Fibroblast of gingiva (primary cell): ENCODE measurements at regions not wholly inside any gene's neighbourhood (a gene's known extent, or its start where the extent isn't known, plus 50 kb on each side); places are given as distances from the start of the nearest gene placed in this dataset.

Source experiments
- DNase-seq: peaks from one replicate; pipeline ENCODE4 v3.0.0-alpha.2; 2011; ENCODE audit warnings: low read depth

DNA sequence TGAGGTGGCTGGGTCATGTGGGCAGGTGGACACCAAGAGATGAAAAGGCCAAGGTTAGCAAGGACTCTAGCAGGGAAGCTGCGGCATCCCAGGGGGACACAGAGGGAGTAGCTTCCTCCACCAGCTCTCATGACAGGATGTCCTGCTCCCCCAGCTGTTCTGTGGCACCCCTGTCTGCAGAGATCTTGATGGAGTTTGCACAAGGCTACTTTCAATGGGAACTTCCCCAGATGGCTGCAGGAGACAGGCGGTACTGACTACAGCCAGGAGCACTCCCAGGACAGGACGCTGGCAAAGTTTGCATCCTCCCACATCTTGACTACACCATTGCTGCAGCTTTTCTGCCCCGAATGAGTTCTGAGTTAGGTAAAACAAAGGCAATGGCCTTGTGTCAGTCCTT lies 312.8 kb downstream of the TLE4 start:
- no peak for DNase-seq

DNA sequence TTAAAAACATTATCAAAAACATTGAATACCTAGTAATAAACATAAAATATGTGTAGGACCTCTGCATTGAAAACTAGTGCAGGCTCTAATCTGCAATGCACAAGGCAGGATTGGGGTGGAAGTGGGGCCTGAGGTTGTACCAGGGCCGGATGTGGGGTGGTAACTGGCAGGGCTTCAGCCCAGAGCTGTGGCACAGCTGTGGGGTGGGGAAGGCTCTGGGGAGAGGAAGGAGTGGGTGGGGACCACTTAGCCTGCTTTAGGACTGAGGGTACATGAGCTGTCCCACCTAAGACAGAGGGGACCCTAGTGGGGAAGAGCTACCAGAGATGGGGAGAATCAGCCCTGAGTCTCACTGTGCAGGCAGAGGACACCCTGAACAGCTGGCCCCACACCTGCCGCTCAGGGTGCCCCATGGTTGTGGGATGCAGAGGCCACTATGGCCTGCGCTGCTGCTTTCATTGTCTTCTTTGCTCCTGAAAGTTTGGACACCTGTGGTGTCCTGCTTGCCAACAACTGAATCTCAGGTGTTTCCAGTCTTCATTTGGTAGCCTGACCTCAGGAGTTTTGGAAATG lies 311.4 kb downstream of the TLE4 start:
- no peak for DNase-seq

DNA sequence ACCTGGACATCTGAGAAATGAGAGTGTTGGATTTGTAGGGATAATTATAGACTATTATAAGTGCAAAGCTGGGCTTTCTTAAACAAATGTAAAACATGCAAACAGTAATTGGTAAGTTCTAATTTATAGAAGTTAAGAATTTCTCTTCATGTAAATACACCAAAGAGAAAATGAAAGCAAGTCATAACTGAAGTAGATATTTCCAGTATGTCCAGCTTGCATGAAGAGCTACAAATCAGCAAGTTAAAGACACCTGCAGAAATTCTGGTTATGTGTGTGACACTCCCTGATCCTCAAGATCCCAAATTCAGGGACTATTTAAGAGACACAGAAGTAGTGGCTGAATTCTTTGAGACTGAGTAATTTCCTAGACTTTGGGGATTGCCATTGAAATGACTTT lies 308.9 kb downstream of the TLE4 start:
- DNase-seq, result no peak

DNA sequence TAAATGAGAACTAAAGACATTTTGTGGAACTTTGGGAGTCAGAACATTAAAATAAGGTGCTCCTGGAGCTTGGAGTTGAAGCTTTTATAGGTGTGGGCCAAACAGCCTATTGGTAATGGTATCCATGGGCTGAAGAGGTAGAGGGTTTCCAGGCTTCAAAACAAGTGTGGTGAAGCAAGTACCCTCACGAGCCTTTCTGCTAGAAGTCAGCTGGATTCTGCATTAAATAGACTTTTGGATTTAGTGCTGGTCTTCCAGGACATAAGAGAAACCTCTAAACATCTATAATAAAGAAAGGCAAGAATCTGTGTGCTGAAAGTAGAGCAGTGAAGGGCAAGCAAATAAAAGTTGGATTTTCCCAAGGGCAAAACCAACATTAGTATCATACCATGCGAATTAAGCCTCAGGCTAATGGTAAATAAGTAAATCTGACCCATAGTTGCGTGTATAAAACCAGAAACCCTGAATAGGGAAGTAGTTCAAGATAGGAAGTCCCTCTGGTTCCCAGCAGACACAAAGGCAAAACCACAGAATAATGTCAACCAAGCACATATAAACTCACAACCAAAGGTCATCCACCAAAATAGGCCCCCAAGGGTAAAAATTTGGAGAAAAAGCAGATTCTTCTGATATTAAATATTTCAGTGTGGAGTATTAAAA lies 306.3 kb downstream of the TLE4 start:
- DNase-seq, result no peak

DNA sequence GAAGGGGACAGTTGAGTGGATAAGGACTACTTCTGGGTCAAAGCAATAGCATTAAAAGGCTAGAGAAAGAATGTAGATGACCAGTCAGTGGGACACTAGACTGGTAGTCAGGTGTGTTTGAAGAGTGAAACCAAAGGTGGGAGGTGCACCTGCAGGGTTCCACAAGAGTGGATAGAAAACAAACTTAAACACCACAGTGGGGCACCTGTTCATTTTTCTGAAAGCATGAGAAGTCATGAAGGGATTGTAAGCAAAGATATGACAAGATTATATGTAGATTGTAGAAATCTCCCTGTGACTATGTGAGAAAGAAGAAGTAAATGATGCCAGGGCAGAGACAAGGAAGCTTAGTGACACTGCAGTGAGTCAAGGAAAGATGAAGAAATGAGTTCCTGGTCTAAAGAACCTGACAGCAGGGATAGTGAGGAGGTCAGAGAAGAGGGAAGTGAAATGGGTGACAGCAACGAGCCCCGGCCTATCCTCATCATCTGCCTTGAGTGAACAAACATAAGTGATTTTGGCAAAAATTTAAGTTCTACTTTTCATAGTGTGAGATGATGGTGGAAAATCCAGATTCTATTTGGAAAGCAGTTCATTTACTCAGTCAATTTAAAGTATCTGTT lies 296.9 kb downstream of the TLE4 start:
- no peak for DNase-seq

DNA sequence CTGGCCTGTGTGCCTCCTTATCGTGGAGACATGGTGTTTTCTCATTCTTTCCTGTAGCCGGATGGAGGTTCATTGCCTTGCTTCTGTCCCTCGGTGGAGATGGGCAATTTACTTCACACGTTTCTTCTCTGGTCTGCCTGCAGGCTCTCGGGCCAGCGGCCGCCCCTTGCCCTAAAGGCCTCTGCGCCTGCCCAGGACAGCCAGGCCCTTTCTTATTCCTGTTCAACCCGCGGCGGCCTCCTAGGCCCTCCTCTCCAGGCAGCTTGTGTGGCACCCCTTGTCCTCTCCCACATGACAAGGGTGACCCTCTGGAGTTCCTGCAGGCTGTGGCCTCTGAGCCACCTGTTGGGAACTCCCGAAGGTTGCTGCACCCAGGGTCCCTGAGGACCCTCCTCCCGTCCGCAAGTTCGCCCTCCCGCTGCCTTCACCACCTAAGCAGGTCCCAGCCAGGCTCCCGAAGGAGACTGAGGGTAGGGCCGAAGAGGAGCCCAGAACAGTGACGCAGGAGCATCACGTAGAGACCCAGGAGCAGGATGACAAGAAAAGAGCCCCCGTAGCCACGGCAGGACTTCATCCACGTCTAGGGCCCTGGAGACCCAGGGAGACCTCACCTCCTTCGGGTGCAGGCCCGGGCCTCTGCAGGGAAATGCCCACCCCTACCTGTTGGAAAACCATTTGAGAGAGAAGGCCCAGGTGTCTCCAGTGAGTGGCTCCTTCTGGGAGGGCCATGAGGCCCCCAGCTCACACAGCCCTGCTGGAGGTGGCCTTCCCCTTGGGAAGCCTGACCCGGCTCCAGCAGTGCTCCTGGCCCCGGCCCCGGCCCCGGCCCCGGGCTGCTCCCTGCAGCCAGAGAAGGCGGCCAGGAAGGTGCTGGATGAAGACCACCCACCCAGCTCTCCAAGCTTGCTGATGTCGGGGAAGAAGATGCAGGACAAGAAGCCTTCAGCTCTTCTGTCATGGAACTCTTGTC lies 291.4 kb downstream of the TLE4 start:
- DNase-seq, result no peak

DNA sequence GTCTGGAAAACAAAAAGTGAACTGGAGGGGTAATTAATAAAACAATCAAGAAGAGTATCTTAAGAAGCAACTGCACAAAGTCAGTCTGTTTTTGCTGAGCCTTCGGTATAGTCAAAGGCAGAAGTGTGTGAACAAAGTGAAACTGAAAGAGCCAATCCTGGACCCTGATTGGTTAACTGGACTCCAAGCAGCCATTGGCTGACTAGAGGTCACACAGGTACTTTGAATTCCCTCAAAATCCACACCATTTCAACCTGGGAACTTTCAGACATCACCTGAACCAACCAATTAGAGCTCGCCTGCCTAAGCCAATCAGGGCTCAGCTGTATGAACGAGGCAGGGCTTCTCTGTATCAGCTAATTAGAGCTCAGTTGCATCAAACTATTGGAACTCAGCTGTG lies 286.7 kb downstream of the TLE4 start:
- DNase-seq, result no peak

DNA sequence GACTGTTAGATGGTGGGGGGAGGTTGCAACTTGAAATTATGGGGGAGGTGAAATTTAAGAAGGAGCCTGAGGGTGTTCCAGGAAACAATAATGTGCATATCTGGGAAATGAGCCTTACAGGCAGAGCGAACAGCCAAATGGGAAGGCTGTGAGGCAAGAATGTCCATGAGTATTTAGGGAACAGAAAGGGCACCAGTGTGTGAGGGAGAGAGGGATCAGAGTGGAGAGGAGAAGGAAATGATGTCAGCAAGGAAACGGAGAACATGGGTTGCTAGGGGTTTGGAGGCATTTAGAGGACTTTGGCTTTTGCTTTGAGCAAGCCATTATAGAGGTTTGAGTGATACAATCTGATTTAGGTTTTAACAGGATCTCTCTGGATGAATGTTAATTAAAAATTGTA lies 285.4 kb downstream of the TLE4 start:
- no peak for DNase-seq

DNA sequence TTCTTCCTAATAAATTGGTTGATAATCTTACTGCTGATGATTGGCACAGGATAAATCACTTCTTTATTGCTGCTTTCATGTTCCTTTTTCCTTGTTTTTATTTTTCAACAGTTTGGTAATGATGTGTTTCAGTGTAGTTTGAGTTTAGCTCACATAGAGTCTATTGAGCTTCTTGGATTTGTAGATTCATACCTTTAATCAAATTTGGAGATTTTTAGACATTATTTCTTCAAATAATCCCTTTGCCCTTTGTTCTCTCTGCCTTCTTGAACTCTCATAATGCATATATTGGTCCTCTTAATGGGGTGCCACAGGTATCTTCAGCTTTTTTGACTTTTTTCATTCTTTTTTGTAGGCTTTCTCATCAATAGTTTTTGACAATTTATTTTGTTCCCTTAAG lies 275.3 kb downstream of the TLE4 start:
- no peak for DNase-seq

DNA sequence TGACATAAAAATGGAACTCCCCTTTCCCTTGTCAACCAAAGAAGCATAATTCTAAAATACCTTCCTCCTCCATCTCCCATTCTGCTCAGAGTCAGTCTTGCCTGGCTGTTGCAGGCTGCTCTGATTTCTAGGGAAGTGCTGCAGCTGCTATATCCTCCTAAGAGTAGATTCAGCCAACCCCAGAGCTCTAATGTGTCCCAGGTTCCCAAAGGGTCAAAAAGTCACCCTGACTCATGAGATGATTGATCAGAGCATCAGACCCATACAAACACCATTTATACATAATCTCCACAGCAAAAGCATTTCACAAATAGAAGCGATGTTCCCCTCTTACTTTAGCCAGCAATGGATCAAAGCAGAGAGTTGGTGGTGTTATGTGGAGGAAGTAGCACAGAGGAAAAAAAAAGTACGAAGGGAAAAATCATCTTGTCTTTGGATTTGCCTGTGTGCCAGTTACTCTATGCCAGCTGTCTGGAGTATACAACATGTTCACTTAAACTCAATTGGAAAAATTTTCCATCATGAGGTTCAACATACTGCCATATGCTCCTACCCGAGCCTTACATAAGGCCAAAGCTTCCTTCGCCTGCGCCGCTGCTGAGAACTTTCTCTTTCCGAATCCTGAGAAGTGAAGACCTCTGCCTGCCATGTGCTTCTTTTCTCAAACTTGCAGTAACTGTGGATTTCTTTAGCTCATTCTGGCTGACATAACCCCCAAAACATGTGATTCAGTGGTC lies 258.0 kb downstream of the TLE4 start:
- DNase-seq, result no peak

DNA sequence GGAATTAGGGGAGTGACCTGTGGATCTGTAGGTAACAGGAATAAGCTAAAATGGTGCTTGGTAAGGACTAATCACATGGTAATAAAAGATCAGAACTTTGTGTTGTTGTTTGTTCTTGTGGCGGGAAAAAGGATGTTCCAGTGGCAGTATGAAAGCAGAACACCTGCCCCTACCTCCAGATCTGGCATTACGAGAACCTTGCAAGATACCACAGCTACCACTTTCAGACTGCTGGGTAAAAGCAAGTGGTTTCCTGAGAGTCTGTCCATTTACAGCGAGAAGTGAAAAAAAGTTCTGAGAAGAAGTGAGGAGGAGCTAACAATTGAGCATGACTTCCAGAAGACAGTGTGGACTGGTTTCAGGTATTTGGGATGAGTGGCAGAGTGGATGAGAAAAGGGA lies 252.5 kb downstream of the TLE4 start:
- DNase-seq, result no peak

DNA sequence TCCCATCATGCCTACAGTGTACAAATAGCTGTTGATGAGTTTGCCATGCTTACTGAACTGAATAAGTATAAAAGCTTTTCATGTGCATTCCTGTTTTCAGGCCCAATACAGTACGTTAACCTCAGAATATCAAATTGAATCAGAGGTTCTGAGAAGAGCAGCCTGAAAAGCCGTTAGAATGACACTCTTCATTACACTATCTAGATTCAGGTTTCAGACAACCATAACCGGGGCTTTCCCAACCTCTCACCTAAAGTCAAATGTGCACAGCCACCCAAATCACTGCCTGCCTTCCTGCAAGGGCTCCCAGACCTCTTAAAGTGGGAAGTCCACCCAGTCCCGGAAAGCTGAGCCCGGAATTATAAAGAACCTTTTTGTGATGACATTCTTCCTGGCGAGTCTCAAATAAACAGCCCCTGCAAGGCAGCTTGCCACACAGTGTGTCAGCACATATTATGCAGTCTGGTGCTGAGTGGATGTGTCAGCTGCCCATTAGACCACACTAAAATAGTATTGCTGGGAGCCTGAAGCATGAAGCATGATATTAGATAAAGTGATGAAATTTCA lies 245.8 kb downstream of the TLE4 start:
- no peak for DNase-seq

DNA sequence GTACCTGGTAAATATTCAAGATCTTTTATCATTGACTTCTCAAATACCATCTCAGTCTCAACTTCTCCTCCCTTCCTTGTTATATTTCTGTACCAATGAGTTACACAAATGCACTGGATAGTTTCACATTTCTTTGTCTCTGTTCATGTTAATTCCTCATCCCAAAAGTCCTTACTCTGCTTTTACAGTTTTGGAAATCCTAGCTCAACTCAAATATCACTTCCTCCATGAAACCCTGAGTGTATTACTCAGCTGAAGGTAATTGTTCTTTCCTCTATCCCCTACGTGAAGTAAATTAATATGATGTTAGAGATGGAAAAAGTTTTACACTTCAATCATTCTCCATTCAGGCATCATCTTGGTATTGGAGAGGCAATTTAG lies 241.5 kb downstream of the TLE4 start:
- DNase-seq, result no peak

DNA sequence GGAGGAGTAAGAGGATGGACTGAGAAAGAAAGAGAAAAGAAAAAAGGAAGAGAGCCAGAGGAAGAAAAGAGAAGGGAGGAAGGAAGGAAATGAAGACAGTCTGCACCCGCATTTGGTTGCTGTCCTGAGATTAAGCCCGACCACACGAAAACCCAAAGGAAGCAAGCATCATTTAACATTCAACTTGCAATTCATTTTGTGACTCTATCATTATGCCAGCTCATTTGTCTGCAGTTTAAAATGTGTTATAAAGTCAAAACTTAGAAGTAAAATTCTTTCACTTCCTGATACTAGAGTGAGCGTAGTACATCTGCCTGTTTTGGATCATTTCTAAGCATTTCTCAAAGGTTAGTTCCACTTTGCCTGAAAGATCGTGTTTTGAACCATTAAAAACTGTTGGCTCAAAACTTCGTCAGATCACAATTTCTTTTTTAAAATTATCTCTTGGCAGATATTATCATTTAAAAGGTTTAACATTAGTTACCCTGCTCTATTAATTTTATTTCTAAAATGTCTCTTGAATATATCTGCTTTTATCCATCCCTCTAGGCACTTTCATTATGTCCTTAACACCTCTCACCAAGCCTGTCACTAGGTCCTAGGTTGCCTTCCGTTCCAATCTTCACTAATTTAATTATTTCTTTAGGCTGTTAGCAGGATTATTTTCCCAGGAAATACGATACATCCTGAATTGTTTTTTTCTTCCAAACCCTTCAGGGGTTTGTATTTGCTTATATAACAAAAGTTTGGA lies 240.9 kb downstream of the TLE4 start:
- no peak for DNase-seq

DNA sequence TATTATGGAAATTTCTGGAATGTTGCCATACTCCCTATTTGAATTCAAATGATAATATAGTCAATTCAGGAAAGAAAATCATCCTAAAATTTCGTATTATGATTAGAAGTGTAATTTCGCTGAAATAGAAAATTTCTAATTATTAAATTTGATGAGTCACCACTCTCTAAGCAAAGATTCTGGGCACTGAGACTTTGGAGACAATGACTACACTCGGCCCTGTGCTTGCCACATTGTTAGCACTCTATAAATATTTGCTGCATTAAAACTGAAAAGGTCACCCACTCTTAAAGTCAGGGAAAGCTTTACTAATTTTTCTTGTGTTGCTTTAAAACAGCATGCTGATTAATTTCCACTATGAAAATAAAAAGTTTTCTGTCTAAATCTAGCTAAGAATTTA lies 240.3 kb downstream of the TLE4 start:
- DNase-seq, result peak; percentile 34

DNA sequence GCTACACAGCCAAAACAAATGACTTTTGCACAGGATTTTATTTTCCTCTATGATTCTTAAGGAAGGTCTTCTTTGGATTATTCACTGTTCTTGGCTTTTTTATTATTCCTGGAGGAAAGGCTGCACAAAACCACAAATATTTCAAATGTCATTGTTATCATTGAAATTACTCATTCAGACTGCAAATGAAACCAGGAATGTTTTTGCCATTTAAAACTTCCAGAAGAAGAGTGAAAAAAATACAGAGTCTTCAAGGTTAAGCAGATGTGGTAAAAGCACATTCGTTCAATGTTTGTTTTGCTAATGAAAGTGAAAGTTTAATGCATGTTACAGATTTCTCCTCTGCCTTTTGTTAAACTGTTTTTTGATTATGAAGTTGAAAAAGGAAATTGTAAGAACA lies 238.2 kb downstream of the TLE4 start:
- DNase-seq, result peak; percentile 74

DNA sequence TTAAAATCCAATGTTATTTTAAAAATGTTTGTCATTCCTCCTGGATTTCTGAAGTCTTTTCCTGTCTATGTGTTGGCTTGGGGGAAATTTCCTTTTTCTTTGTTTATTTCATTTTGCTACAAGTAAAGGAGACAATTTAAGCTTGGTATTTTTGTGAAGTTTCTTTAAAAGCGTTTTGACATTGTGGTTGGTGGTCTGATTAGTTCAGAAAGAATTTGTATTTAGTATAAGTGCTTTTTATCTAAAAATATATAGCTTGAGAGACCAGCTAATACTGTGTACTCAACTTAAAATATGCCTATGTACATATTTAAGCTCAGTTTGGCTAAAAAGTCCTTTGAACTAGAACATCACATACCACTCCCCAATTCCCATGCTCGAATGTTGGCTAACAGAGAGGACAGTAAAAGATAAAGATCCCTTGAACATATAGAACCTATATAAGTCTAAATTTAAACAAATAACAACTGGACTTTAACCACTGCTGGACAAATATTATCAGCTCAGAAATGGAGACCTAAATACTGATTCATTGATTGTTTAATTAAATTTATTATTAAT lies 237.6 kb downstream of the TLE4 start:
- DNase-seq, result no peak

DNA sequence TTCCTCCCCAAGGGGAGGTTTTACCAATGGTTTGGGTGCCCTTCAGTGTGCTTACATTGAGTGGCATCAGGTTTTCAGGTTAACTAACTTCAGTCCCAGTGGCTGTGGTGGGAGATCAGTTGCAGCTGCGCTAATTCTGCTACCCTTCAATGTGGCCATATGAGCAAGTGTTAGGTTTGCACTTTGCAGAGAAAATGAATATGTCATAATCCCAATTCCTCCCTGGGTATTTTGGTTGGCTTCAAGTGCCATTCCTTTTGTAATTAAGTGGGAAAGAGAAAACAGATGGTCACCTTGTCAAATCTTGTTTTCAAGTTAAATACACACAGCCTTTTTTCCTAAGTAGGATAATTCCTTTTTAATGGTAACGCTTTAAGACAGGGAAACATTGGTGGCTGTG lies 236.2 kb downstream of the TLE4 start:
- peak; percentile 40 for DNase-seq

DNA sequence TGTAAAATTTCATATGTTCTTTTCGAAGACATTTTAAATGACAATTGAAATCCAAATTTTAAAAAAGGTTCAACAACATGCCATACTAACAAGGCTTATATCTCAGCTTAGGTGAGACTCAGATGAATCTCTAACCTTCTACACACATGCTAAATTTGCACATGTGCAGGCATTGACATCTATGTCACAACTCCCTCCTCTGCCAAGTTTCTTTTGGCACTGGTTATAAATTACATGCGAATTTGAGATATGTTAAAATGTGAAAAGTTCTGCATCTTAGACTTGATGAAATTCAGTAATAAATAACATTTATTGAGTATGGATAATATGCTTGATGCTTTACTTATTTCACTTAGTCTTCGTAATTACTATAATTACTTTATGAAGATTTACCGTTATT lies 234.3 kb downstream of the TLE4 start:
- DNase-seq, result no peak

DNA sequence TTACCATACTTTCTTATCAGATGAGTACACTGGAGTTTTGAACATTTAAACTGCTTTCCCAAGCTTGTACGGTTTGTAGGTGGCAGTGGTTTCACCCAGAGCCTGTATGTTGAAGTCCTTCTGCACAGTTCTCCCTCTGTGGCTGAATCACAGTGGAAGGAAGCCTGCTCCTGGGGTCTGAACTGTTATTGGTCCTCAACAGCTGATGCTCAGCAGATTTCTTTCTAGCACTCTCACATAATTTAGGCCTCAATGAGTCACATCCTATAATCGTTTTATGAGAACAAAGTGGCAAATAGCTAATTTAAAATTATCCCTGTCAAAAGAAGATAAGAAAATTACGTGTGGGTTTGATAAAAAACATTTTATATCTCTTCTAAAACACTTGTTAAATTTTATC lies 229.7 kb downstream of the TLE4 start:
- DNase-seq, result no peak

DNA sequence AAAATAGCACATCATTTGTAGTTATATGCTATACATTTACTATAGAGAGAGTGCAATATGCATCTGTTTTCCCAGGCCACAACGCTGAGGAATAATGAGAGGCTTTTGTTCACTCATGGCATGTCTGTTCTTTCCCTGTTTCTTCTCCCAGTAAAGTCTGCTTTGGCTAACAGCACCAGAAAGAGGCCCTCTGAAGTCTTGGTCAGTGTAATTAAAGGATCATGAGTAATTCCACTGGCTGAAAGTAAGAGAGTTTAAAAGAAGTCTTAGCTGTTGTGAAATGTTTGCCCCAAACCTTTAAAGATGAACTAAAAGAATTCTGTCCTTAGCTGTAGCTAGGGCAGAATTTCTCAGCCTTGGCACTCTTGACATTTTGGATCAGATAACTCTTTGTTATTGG lies 228.8 kb downstream of the TLE4 start:
- peak; percentile 44 for DNase-seq
